ENCODE measurements at regions not wholly inside any gene's neighbourhood (a gene's known extent, or its start where the extent isn't known, plus 50 kb on each side); places are given as distances from the start of the nearest gene placed in this dataset.

GRCh38 chr1:58979677-58980076, 195.8 kb upstream of the JUN start:
- no peak for DNase-seq

- no peak for DNase-seq
Observed at GRCh38 chr1:58981392-58981791, 197.5 kb upstream of the JUN start.

GRCh38 chr1:58982259-58982998, 198.6 kb upstream of the JUN start:
- no peak for DNase-seq

GRCh38 chr1:58983162-58983561, 199.3 kb upstream of the JUN start:
- no peak for DNase-seq

- DNase-seq = no peak
Observed at GRCh38 chr1:58983633-58984245, 199.9 kb upstream of the JUN start.

- DNase-seq = no peak
Observed at GRCh38 chr1:58986996-58987767, 203.3 kb upstream of the JUN start.

GRCh38 chr1:58988752-58989151, 204.9 kb upstream of the JUN start:
- DNase-seq = no peak

GRCh38 chr1:58989845-58990244, 206.0 kb upstream of the JUN start:
- DNase-seq = no peak

GRCh38 chr1:58991305-58991704, 207.5 kb upstream of the JUN start:
- no peak for DNase-seq

- no peak for DNase-seq
Observed at GRCh38 chr1:58992643-58993042, 208.8 kb upstream of the JUN start.

GRCh38 chr1:58993403-58993802, 209.6 kb upstream of the JUN start:
- DNase-seq = no peak

- no peak for DNase-seq
Observed at GRCh38 chr1:58994664-58995063, 210.8 kb upstream of the JUN start.

- DNase-seq = no peak
Observed at GRCh38 chr1:58996341-58997059, 212.7 kb upstream of the JUN start.

- no peak for DNase-seq
Observed at GRCh38 chr1:58997060-58997411, 213.2 kb upstream of the JUN start.

- DNase-seq = no peak
Observed at GRCh38 chr1:58997637-58998036, 213.8 kb upstream of the JUN start.

GRCh38 chr1:58999676-59000075, 215.8 kb upstream of the JUN start:
- DNase-seq = no peak

GRCh38 chr1:59004755-59005154, 220.9 kb upstream of the JUN start:
- DNase-seq = no peak

- DNase-seq = no peak
Observed at GRCh38 chr1:59005491-59006288, 221.8 kb upstream of the JUN start.

GRCh38 chr1:59006289-59006658, 222.4 kb upstream of the JUN start:
- DNase-seq = no peak

- DNase-seq = no peak
Observed at GRCh38 chr1:59006932-59007331, 223.1 kb upstream of the JUN start.

- no peak for DNase-seq
Observed at GRCh38 chr1:59007429-59007819, 223.6 kb upstream of the JUN start.

- DNase-seq = no peak
Observed at GRCh38 chr1:59007820-59008598, 224.2 kb upstream of the JUN start.
